LNCaP clone FGC (cell line): ENCODE measurements at regions not wholly inside any gene's neighbourhood (a gene's known extent, or its start where the extent isn't known, plus 50 kb on each side); places are given as distances from the start of the nearest gene placed in this dataset.
"Not testable (repeated sequence)": the region's sequence is repeated elsewhere in the genome, so short reads cannot be mapped to it uniquely, and the experiment has no call there.

Experiments used
- DNase-seq: peaks from one replicate; pipeline ENCODE4 v3.0.0-alpha.2; 2011; ENCODE audit warnings: low read depth
- H3K4me3 ChIP-seq: 2 replicates; pipeline ENCODE4 v1.5.1; 2011; ENCODE audit warnings: mild to moderate bottlenecking, low read depth, low read length, control low read depth
- CTCF ChIP-seq: IDR thresholded peaks from 2 replicates; pipeline ENCODE4 v1.5.1; 2012; ENCODE audit warnings: mild to moderate bottlenecking; ENCODE audit not compliant: control insufficient read depth, insufficient read depth; ENCODE audit errors: extremely low read depth

GRCh38 chr13:48829536-48829935 lies 146.2 kb upstream of the FNDC3A start:
- no peak overlapping the region for H3K4me3 ChIP-seq
- DNase-seq: no peak

GRCh38 chr13:48831248-48831647 lies 144.5 kb upstream of the FNDC3A start:
- no peak for TF ChIP-seq CTCF
- H3K4me3 ChIP-seq: no peak overlapping the region
- no peak for DNase-seq

More at GRCh38 chr13:48829536-48829935, 146.2 kb upstream of the FNDC3A start:
- TF ChIP-seq CTCF: no peak

- no peak for DNase-seq
- no peak for TF ChIP-seq CTCF
- H3K4me3 ChIP-seq: no peak overlapping the region
These were observed 142.3 kb upstream of the FNDC3A start for GRCh38 chr13:48833412-48833811.

GRCh38 chr13:48835326-48835725 lies 140.4 kb upstream of the FNDC3A start:
- H3K4me3 ChIP-seq, DNase-seq: not testable (repeated sequence)

GRCh38 chr13:48838193-48838973 lies 137.3 kb upstream of the FNDC3A start:
- no peak for TF ChIP-seq CTCF
- DNase-seq: peak; percentile 38
- H3K4me3 ChIP-seq: no peak overlapping the region

- TF ChIP-seq CTCF: no peak
- DNase-seq: no peak
These were observed 136.5 kb upstream of the FNDC3A start for GRCh38 chr13:48839171-48839570.

GRCh38 chr13:48840366-48840765 lies 135.3 kb upstream of the FNDC3A start:
- TF ChIP-seq CTCF: no peak
- no peak for DNase-seq
- H3K4me3 ChIP-seq: no peak overlapping the region

More at GRCh38 chr13:48839171-48839570, 136.5 kb upstream of the FNDC3A start:
- H3K4me3 ChIP-seq: no peak overlapping the region
